Dermis microvascular lymphatic vessel endothelial cell (primary cell): ENCODE measurements at regions not wholly inside any gene's neighbourhood (a gene's known extent, or its start where the extent isn't known, plus 50 kb on each side); places are given as distances from the start of the nearest gene placed in this dataset.
"Not testable (repeated sequence)": the region's sequence is repeated elsewhere in the genome, so short reads cannot be mapped to it uniquely, and the experiment has no call there.

ENCODE experiments used
- DNase-seq, 2 donors: peaks; one replicate each; pipeline versions ENCODE4 v3.0.0 to v3.0.0-alpha.2; 2010; ENCODE audit warnings: low read depth in 2 of 2

GRCh38 chr5:71905834-71906711 is 187.0 kb downstream of the CARTPT start:
- DNase-seq = peak in 1 of 2 donors; percentile 26

GRCh38 chr5:71907001-71907588 is 188.0 kb downstream of the CARTPT start:
- DNase-seq = no peak

- DNase-seq = peak; percentile 12 to 42
These were observed 188.6 kb downstream of the CARTPT start for GRCh38 chr5:71907608-71908145.

GRCh38 chr5:71910741-71911140 is 191.7 kb downstream of the CARTPT start:
- DNase-seq = no peak

- no peak for DNase-seq
These were observed 192.9 kb downstream of the CARTPT start for GRCh38 chr5:71912021-71912420.

GRCh38 chr5:71914281-71914680 is 193.0 kb upstream of the MAP1B start:
- no peak for DNase-seq

- peak; percentile 77 to 92 for DNase-seq
These were observed 184.6 kb upstream of the MAP1B start for GRCh38 chr5:71922584-71923106.

GRCh38 chr5:71923755-71924154 is 183.5 kb upstream of the MAP1B start:
- DNase-seq = no peak

GRCh38 chr5:71924325-71924724 is 182.9 kb upstream of the MAP1B start:
- DNase-seq = no peak

- DNase-seq = peak in 1 of 2 donors; percentile 77
These were observed 182.3 kb upstream of the MAP1B start for GRCh38 chr5:71924980-71925379.

- DNase-seq = no peak
These were observed 181.6 kb upstream of the MAP1B start for GRCh38 chr5:71925608-71926091.

- DNase-seq = no peak
These were observed 178.3 kb upstream of the MAP1B start for GRCh38 chr5:71929003-71929402.

- not testable (repeated sequence) for DNase-seq
These were observed 176.7 kb upstream of the MAP1B start for GRCh38 chr5:71930554-71930953.

- peak in 1 of 2 donors; percentile 55 for DNase-seq
These were observed 175.1 kb upstream of the MAP1B start for GRCh38 chr5:71932131-71932654.

- DNase-seq = peak in 1 of 2 donors; percentile 91
These were observed 174.5 kb upstream of the MAP1B start for GRCh38 chr5:71932655-71933338.

GRCh38 chr5:71934322-71934721 is 173.0 kb upstream of the MAP1B start:
- DNase-seq = no peak

GRCh38 chr5:71937921-71938698 is 169.2 kb upstream of the MAP1B start:
- no peak for DNase-seq

- no peak for DNase-seq
These were observed 168.4 kb upstream of the MAP1B start for GRCh38 chr5:71938895-71939294.

GRCh38 chr5:71939452-71940230 is 167.6 kb upstream of the MAP1B start:
- no peak for DNase-seq

GRCh38 chr5:71943874-71944273 is 163.4 kb upstream of the MAP1B start:
- no peak for DNase-seq
